GM19238 (cell line): ENCODE measurements at regions not wholly inside any gene's neighbourhood (a gene's known extent, or its start where the extent isn't known, plus 50 kb on each side); places are given as distances from the start of the nearest gene placed in this dataset.
"Not testable (repeated sequence)": the region's sequence is repeated elsewhere in the genome, so short reads cannot be mapped to it uniquely, and the experiment has no call there.

Source experiments
- DNase-seq: peaks from one replicate; pipeline ENCODE4 v3.0.0; 2011; ENCODE audit warnings: low spot score; ENCODE audit not compliant: insufficient read length

- not testable (repeated sequence) for DNase-seq
Measured at GRCh38 chr9:109665736-109666135, 114.3 kb upstream of the PALM2AKAP2 start.

GRCh38 chr9:109681301-109681700 lies 98.7 kb upstream of the PALM2AKAP2 start:
- no peak for DNase-seq

GRCh38 chr9:109682227-109682626 lies 97.8 kb upstream of the PALM2AKAP2 start:
- DNase-seq: no peak

- DNase-seq: no peak
Measured at GRCh38 chr9:109683521-109683920, 96.5 kb upstream of the PALM2AKAP2 start.

GRCh38 chr9:109689701-109690100 lies 90.3 kb upstream of the PALM2AKAP2 start:
- DNase-seq: no peak

GRCh38 chr9:109699019-109699418 lies 81.0 kb upstream of the PALM2AKAP2 start:
- DNase-seq: no peak

GRCh38 chr9:109704546-109704945 lies 75.5 kb upstream of the PALM2AKAP2 start:
- no peak for DNase-seq

GRCh38 chr9:109705515-109705914 lies 74.5 kb upstream of the PALM2AKAP2 start:
- DNase-seq: no peak

- no peak for DNase-seq
Measured at GRCh38 chr9:109707355-109707754, 72.6 kb upstream of the PALM2AKAP2 start.

- no peak for DNase-seq
Measured at GRCh38 chr9:109708451-109708945, 71.5 kb upstream of the PALM2AKAP2 start.

- no peak for DNase-seq
Measured at GRCh38 chr9:109709866-109710265, 70.1 kb upstream of the PALM2AKAP2 start.

GRCh38 chr9:109710830-109711229 lies 69.2 kb upstream of the PALM2AKAP2 start:
- no peak for DNase-seq

GRCh38 chr9:109715344-109715743 lies 64.7 kb upstream of the PALM2AKAP2 start:
- DNase-seq: no peak

- no peak for DNase-seq
Measured at GRCh38 chr9:109716631-109717030, 63.4 kb upstream of the PALM2AKAP2 start.

GRCh38 chr9:109717342-109717741 lies 62.7 kb upstream of the PALM2AKAP2 start:
- no peak for DNase-seq

GRCh38 chr9:109718861-109719260 lies 61.1 kb upstream of the PALM2AKAP2 start:
- DNase-seq: no peak

- no peak for DNase-seq
Measured at GRCh38 chr9:109721001-109721400, 59.0 kb upstream of the PALM2AKAP2 start.

GRCh38 chr9:109722007-109722406 lies 58.0 kb upstream of the PALM2AKAP2 start:
- no peak for DNase-seq

GRCh38 chr9:109723781-109724180 lies 56.2 kb upstream of the PALM2AKAP2 start:
- DNase-seq: no peak

GRCh38 chr9:109725460-109725859 lies 54.5 kb upstream of the PALM2AKAP2 start:
- DNase-seq: no peak

GRCh38 chr9:109726119-109726518 lies 53.9 kb upstream of the PALM2AKAP2 start:
- no peak for DNase-seq

- no peak for DNase-seq
Measured at GRCh38 chr9:109728686-109729300, 51.2 kb upstream of the PALM2AKAP2 start.

- DNase-seq: no peak
Measured at GRCh38 chr9:109729513-109729912, 50.5 kb upstream of the PALM2AKAP2 start.
